LNCaP clone FGC (cell line): ENCODE measurements at regions not wholly inside any gene's neighbourhood (a gene's known extent, or its start where the extent isn't known, plus 50 kb on each side); places are given as distances from the start of the nearest gene placed in this dataset.

Experiments
- DNase-seq: peaks from one replicate; pipeline ENCODE4 v3.0.0-alpha.2; 2011; ENCODE audit warnings: low read depth
- H3K4me3 ChIP-seq: 2 replicates; pipeline ENCODE4 v1.5.1; 2011; ENCODE audit warnings: mild to moderate bottlenecking, low read depth, low read length, control low read depth
- CTCF ChIP-seq: IDR thresholded peaks from 2 replicates; pipeline ENCODE4 v1.5.1; 2012; ENCODE audit warnings: mild to moderate bottlenecking; ENCODE audit not compliant: control insufficient read depth, insufficient read depth; ENCODE audit errors: extremely low read depth

GRCh38 chr2:204012072-204012653 is 75.6 kb downstream of the ICOS start:
- TF ChIP-seq CTCF = no peak
- DNase-seq = peak; percentile 98
- no peak overlapping the region for H3K4me3 ChIP-seq

- no peak for TF ChIP-seq CTCF
- no peak for DNase-seq
- H3K4me3 ChIP-seq = no peak overlapping the region
These were observed 78.7 kb downstream of the ICOS start for GRCh38 chr2:204015118-204015843.

GRCh38 chr2:204018717-204019116 is 82.2 kb downstream of the ICOS start:
- no peak for DNase-seq
- H3K4me3 ChIP-seq = no peak overlapping the region
- no peak for TF ChIP-seq CTCF

- no peak overlapping the region for H3K4me3 ChIP-seq
- DNase-seq = no peak
- TF ChIP-seq CTCF = no peak
These were observed 83.3 kb downstream of the ICOS start for GRCh38 chr2:204019572-204020501.

GRCh38 chr2:204021290-204022081 is 84.9 kb downstream of the ICOS start:
- no peak for TF ChIP-seq CTCF
- H3K4me3 ChIP-seq = no peak overlapping the region
- no peak for DNase-seq

- TF ChIP-seq CTCF = no peak
- no peak for DNase-seq
These were observed 86.0 kb downstream of the ICOS start for GRCh38 chr2:204022550-204022949.

More at GRCh38 chr2:204022550-204022949, 86.0 kb downstream of the ICOS start:
- no peak overlapping the region for H3K4me3 ChIP-seq
